ENCODE measurements at regions not wholly inside any gene's neighbourhood (a gene's known extent, or its start where the extent isn't known, plus 50 kb on each side); places are given as distances from the start of the nearest gene placed in this dataset.
A peak's percentile ranks its signal among the peaks of the same experiment; 100 is the strongest.

DNA sequence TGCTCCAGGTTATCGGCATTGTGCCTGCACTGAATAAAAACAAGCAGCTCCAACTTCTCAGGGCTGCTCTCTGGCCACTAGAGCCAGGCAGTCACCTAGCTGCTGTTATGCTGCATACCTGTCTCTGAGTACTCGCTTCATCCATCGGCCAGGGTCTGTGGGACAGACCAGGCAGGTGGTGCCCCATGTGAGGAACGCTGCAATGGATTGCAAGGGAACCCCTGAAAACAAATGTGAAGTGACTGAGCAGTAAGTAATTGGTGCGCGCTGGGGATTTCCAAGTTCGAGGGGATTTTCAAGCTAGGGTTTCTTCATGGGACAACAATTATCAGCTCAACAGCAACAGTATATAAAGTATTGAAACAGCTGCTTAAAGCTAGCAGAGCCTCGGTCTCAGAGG lies 965.3 kb downstream of the AACS start:
- DNase-seq: no peak
- 78 to 88% methylated on average over 8 of the region's 8 CpGs for WGBS, 2 donors
- ATAC-seq (ENCODE audit: insufficient read depth, low FRiP score): no peak
- no peak overlapping the region for H3K27ac ChIP-seq (ENCODE audit: low read depth in 1 of 2, low read length in 1 of 2)
- H3K36me3 ChIP-seq (ENCODE audit: control insufficient read depth in 4 of 4, insufficient read depth in 4 of 4, low read length in 4 of 4): no peaks in the 10 kb centered on the region
- TF ChIP-seq, protein P1, sequence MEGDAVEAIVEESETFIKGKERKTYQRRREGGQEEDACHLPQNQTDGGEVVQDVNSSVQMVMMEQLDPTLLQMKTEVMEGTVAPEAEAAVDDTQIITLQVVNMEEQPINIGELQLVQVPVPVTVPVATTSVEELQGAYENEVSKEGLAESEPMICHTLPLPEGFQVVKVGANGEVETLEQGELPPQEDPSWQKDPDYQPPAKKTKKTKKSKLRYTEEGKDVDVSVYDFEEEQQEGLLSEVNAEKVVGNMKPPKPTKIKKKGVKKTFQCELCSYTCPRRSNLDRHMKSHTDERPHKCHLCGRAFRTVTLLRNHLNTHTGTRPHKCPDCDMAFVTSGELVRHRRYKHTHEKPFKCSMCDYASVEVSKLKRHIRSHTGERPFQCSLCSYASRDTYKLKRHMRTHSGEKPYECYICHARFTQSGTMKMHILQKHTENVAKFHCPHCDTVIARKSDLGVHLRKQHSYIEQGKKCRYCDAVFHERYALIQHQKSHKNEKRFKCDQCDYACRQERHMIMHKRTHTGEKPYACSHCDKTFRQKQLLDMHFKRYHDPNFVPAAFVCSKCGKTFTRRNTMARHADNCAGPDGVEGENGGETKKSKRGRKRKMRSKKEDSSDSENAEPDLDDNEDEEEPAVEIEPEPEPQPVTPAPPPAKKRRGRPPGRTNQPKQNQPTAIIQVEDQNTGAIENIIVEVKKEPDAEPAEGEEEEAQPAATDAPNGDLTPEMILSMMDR (IDR thresholded peaks at IDR 0.05; ENCODE audit: control extremely low read depth, extremely low read depth): no peak
- H3K9me3 ChIP-seq (ENCODE audit: control insufficient read depth in 4 of 4, insufficient read depth in 3 of 4, low read length in 3 of 4): no peaks in the 10 kb centered on the region
- H3K4me3 ChIP-seq: no peak overlapping the region
- no peaks in the 10 kb centered on the region for H3K4me1 ChIP-seq (ENCODE audit: control insufficient read depth in 5 of 5, insufficient read depth in 5 of 5, low read length in 5 of 5)
- H3K27me3 ChIP-seq (ENCODE audit: control insufficient read depth in 3 of 3, insufficient read depth in 3 of 3, low read length in 2 of 3): no peaks in the 10 kb centered on the region
- no peak overlapping the region for H3K9ac ChIP-seq (ENCODE audit: insufficient read depth in 1 of 2, low read length in 2 of 2)

DNA sequence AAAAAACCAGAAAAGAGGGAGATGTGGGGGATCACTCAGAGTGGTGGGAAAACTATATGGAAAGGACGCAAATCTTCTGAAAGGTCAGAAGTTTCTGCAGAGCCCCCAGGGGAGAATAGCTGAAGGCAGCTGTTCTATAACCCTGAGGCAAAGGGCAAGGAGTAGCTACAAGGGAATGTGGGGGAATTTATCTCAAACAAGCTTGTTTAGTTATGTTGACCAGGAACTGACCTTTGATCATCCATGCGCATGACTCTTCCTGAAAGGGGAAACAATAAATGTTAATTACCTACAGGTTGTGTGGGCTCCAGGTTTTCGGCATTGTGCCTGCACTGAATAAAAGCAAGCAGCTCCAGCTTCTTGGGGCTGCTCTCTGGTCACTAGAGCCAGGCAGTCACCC lies 968.5 kb downstream of the AACS start:
- Histone ChIP-seq H3K9me3 (ENCODE audit: control insufficient read depth in 4 of 4, insufficient read depth in 3 of 4, low read length in 3 of 4) (no peaks in the 10 kb centered on the region), H3K36me3 (ENCODE audit: control insufficient read depth in 4 of 4, insufficient read depth in 4 of 4, low read length in 4 of 4) (no peaks in the 10 kb centered on the region), H3K4me1 (ENCODE audit: control insufficient read depth in 5 of 5, insufficient read depth in 5 of 5, low read length in 5 of 5) (no peaks in the 10 kb centered on the region), H3K9ac (ENCODE audit: insufficient read depth in 1 of 2, low read length in 2 of 2) (no peak overlapping the region), H3K4me3 (no peak overlapping the region), H3K27me3 (ENCODE audit: control insufficient read depth in 3 of 3, insufficient read depth in 3 of 3, low read length in 2 of 3) (no peaks in the 10 kb centered on the region), H3K27ac (ENCODE audit: low read depth in 1 of 2, low read length in 1 of 2) (no peak overlapping the region)
- 55 to 66% methylated on average over 3 of the region's 3 CpGs for WGBS, 2 donors
- DNase-seq (no peak), ATAC-seq (ENCODE audit: insufficient read depth, low FRiP score) (no peak)
- TF ChIP-seq, protein P1 (IDR thresholded peaks at IDR 0.05; ENCODE audit: control extremely low read depth, extremely low read depth): no peak

DNA sequence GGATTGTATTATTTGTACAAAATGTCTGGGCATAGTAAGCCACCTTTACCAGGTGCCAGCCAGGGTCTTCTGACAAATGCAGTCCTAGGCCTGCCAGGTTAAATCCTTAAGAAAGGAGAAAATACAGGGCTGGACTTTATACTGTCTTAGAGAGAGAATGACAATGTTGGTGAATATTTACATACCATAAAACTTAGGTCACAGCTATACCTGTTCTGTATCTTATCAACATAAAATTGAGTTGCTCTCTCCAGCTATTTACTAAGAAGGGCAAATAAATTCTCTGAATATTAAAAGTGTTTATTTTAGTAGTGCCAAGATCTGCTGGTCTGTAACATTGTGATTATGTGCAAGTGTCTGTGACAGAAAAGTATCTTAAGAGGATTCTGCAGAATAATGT lies 971.1 kb downstream of the AACS start:
- TF ChIP-seq, protein P1 (IDR thresholded peaks at IDR 0.05; ENCODE audit: control extremely low read depth, extremely low read depth): no peak
- Histone ChIP-seq H3K27ac (ENCODE audit: low read depth in 1 of 2, low read length in 1 of 2) (no peak overlapping the region), H3K36me3 (ENCODE audit: control insufficient read depth in 4 of 4, insufficient read depth in 4 of 4, low read length in 4 of 4) (no peaks in the 10 kb centered on the region), H3K4me1 (ENCODE audit: control insufficient read depth in 5 of 5, insufficient read depth in 5 of 5, low read length in 5 of 5) (no peaks in the 10 kb centered on the region), H3K4me3 (no peak overlapping the region), H3K9me3 (ENCODE audit: control insufficient read depth in 4 of 4, insufficient read depth in 3 of 4, low read length in 3 of 4) (no peaks in the 10 kb centered on the region), H3K9ac (ENCODE audit: insufficient read depth in 1 of 2, low read length in 2 of 2) (no peak overlapping the region), H3K27me3 (ENCODE audit: control insufficient read depth in 3 of 3, insufficient read depth in 3 of 3, low read length in 2 of 3) (no peaks in the 10 kb centered on the region)
- DNase-seq (no peak), ATAC-seq (ENCODE audit: insufficient read depth, low FRiP score) (no peak)

DNA sequence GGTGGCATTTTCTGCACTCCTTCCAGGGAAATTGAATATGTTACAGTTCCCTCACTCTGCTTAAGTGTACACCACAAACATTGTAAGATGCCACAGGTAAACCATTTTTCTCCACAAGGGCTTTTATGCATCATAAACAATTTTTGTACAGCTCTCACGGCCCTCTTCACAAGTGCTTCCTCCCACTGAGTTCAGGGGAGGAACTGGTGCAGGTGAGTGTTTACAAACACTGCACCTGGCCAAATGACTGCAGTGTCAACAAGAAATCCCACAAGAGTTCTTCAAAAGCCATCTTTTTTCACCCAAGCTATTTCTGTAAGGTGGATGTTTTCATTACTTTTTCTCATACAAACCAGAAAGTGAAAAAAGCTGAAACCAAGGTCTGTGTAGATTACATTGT lies 973.2 kb downstream of the AACS start:
- TF ChIP-seq, protein P1 (IDR thresholded peaks at IDR 0.05; ENCODE audit: control extremely low read depth, extremely low read depth): no peak
- H3K9ac ChIP-seq (ENCODE audit: insufficient read depth in 1 of 2, low read length in 2 of 2): no peak overlapping the region
- H3K27me3 ChIP-seq (ENCODE audit: control insufficient read depth in 3 of 3, insufficient read depth in 3 of 3, low read length in 2 of 3): no peaks in the 10 kb centered on the region
- H3K4me1 ChIP-seq (ENCODE audit: control insufficient read depth in 5 of 5, insufficient read depth in 5 of 5, low read length in 5 of 5): no peaks in the 10 kb centered on the region
- H3K9me3 ChIP-seq (ENCODE audit: control insufficient read depth in 4 of 4, insufficient read depth in 3 of 4, low read length in 3 of 4): peaks cover 0 to 2% (median 0%) of the 10 kb centered on the region in 4 donors
- DNase-seq: peak in 1 of 3 donors; percentile 0
- no peak overlapping the region for H3K4me3 ChIP-seq
- H3K27ac ChIP-seq (ENCODE audit: low read depth in 1 of 2, low read length in 1 of 2): no peak overlapping the region
- H3K36me3 ChIP-seq (ENCODE audit: control insufficient read depth in 4 of 4, insufficient read depth in 4 of 4, low read length in 4 of 4): no peaks in the 10 kb centered on the region
- 45 to 65% methylated on average over 1 of the region's 1 CpG for WGBS, 2 donors
- ATAC-seq (ENCODE audit: insufficient read depth, low FRiP score): no peak
